Ascending aorta (tissue), 2 donors: ENCODE measurements at regions not wholly inside any gene's neighbourhood (a gene's known extent, or its start where the extent isn't known, plus 50 kb on each side); places are given as distances from the start of the nearest gene placed in this dataset.
"Not testable (repeated sequence)": the region's sequence is repeated elsewhere in the genome, so short reads cannot be mapped to it uniquely, and the experiment has no call there.

Experiments
- DNase-seq, 2 donors: peaks; one replicate each; pipeline ENCODE4 v3.0.0-alpha.2; 2019; ENCODE audit warnings: low spot score in 2 of 2
- H3K27ac ChIP-seq, 2 donors: fragments of 200-600 bp; sonication (generic); one replicate each; pipeline ENCODE4 v1.5.1; 2016 to 2017; ENCODE audit warnings: mild to moderate bottlenecking in 1 of 2
- H3K27me3 ChIP-seq: fragments of 200-600 bp; sonication (generic); one replicate; pipeline ENCODE4 v1.5.1; 2017
- H3K36me3 ChIP-seq, 2 donors: fragments of 200-600 bp; sonication (generic); one replicate each; pipeline ENCODE4 v1.5.1; 2016
- H3K4me1 ChIP-seq, 2 donors: fragments of 200-600 bp; sonication (generic); one replicate each; pipeline ENCODE4 v1.5.1; 2016 to 2017; ENCODE audit warnings: mild to moderate bottlenecking in 1 of 2
- H3K4me3 ChIP-seq, 2 donors: fragments of 200-600 bp; sonication (generic); one replicate each; pipeline ENCODE4 v1.5.1; 2016 to 2017; ENCODE audit warnings: mild to moderate bottlenecking in 1 of 2
- H3K9me3 ChIP-seq, 2 donors: fragments of 200-600 bp; sonication (generic); one replicate each; pipeline ENCODE4 v1.5.1; 2016
- intact Hi-C: fragments of 100-400 bp; cut with DNase I; formaldehyde crosslinking; loops from one replicate; pipeline ENCODE4 v1.15.1; 2023
- TF ChIP-seq, protein P1 (sequence below), 3 experiments: fragments of 200-600 bp in 2 of 3; fragments of 450-650 bp in 1 of 3; sonication (generic) in 2 of 3; IDR thresholded peaks; one replicate each; pipeline ENCODE4 v1.5.1; 2016 to 2019; ENCODE audit warnings: antibody characterized with exemption in 3 of 3, mild to moderate bottlenecking in 1 of 3, moderate library complexity in 1 of 3

DNA sequence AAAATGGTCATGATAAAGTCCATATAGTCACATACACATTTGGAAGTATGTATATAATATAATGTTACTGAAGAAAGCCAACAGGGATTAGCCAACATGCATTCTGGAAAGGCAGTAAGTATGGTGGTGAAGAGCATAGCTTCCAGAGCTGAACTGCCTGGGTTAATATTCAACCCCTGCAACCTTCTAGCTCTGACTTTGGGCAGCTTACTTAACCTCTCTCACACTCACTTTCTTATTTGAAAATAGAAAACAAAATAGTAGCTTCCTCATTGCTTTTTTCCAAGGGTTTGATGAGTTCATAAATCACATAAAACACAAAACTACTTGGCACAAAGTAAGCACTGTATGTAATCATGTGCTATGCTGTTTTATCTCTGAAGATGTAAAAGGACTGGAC is 216.4 kb downstream of the CHIC2 start:
- Histone ChIP-seq H3K36me3 (no peaks in the 10 kb centered on the region), H3K27ac (no peak overlapping the region), H3K4me1 (no peaks in the 10 kb centered on the region)

DNA sequence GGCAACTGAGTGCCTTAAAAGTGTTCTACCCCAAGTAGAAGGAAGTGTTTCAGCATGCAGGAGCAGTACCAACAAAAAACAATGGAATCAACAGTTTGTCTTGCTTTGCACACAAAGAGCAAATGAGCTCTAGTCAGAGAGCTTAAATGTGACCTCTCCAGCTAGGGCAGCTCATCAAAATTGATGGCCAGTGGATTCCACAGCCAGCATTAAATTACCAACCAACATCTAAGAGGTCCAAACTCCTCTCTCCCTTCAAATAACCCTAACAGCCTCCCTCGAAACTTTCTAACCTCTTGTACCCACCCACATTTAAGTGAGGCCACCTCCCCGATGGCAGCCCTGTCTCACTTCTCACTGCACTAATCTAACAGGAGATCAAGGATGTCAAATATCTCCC is 219.9 kb downstream of the CHIC2 start:
- H3K36me3 ChIP-seq, result no peaks in the 10 kb centered on the region
- no peaks in the 10 kb centered on the region for H3K27me3 ChIP-seq
- H3K4me3 ChIP-seq, result no peak overlapping the region
- TF ChIP-seq, protein P1, sequence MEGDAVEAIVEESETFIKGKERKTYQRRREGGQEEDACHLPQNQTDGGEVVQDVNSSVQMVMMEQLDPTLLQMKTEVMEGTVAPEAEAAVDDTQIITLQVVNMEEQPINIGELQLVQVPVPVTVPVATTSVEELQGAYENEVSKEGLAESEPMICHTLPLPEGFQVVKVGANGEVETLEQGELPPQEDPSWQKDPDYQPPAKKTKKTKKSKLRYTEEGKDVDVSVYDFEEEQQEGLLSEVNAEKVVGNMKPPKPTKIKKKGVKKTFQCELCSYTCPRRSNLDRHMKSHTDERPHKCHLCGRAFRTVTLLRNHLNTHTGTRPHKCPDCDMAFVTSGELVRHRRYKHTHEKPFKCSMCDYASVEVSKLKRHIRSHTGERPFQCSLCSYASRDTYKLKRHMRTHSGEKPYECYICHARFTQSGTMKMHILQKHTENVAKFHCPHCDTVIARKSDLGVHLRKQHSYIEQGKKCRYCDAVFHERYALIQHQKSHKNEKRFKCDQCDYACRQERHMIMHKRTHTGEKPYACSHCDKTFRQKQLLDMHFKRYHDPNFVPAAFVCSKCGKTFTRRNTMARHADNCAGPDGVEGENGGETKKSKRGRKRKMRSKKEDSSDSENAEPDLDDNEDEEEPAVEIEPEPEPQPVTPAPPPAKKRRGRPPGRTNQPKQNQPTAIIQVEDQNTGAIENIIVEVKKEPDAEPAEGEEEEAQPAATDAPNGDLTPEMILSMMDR (IDR thresholded peaks at IDR 0.05), result no peak
- DNase-seq, result no peak
- no peak overlapping the region for H3K27ac ChIP-seq
- intact Hi-C loops, result no loop called here
- H3K4me1 ChIP-seq, result no peaks in the 10 kb centered on the region
- H3K9me3 ChIP-seq, result no peaks in the 10 kb centered on the region

More for the DNA sequence above, 216.4 kb downstream of the CHIC2 start:
- H3K9me3 ChIP-seq, result no peaks in the 10 kb centered on the region
- no peak overlapping the region for H3K4me3 ChIP-seq
- intact Hi-C loops, result no loop called here
- no peak for DNase-seq
- H3K27me3 ChIP-seq, result no peaks in the 10 kb centered on the region
- TF ChIP-seq, protein P1 (IDR thresholded peaks at IDR 0.05), result no peak

DNA sequence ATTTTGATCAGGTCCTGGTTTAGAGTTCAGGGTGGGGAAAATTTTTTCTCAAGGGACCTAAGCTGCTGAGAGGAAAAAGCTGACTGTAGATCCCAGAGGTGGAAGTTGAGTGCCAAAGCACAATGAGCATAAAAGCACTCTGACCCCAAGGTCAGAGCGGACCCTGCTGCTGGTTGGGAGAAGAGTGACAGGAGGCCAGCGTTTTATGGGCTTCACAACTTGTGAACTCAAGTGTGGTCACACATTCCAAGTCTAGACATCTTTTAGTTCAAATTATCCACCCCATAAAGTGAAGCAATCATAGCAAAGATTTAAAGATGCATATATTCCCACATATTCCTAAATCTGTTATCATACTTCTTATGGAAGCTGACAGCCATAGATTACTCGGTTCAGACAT is 220.3 kb downstream of the CHIC2 start:
- no peaks in the 10 kb centered on the region for H3K36me3 ChIP-seq
- H3K27ac ChIP-seq, result no peak overlapping the region
- no peaks in the 10 kb centered on the region for H3K27me3 ChIP-seq
- TF ChIP-seq, protein P1 (IDR thresholded peaks at IDR 0.05), result no peak
- intact Hi-C loops, result no loop called here
- DNase-seq, result no peak
- no peaks in the 10 kb centered on the region for H3K4me1 ChIP-seq
- no peak overlapping the region for H3K4me3 ChIP-seq
- no peaks in the 10 kb centered on the region for H3K9me3 ChIP-seq

DNA sequence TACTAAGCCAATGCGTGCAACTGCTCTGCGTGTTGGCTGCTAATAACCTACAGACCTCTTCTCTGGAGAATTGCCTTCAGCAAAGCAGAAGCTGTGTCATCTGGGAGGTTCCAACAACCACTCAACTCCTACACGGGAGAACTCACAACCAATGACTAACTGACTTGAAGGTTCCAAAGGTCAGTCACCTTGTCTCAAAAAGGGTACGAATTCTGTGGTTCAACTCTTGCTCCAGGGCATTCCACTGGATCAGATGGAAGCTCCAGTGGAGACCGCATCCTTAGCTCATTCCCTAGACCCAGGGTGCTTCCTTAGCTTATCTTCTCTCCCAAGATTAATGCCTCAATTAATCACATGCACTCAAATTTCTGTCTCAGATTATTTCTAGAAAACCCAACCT is 222.7 kb downstream of the CHIC2 start:
- intact Hi-C loops, result no loop called here
- Histone ChIP-seq H3K27ac (no peak overlapping the region), H3K4me1 (no peaks in the 10 kb centered on the region), H3K36me3 (no peaks in the 10 kb centered on the region), H3K9me3 (peaks cover 0 to 9% of the 10 kb centered on the region in 2 donors), H3K27me3 (no peaks in the 10 kb centered on the region), H3K4me3 (no peak overlapping the region)
- no peak for DNase-seq
- TF ChIP-seq, protein P1 (IDR thresholded peaks at IDR 0.05), result no peak

DNA sequence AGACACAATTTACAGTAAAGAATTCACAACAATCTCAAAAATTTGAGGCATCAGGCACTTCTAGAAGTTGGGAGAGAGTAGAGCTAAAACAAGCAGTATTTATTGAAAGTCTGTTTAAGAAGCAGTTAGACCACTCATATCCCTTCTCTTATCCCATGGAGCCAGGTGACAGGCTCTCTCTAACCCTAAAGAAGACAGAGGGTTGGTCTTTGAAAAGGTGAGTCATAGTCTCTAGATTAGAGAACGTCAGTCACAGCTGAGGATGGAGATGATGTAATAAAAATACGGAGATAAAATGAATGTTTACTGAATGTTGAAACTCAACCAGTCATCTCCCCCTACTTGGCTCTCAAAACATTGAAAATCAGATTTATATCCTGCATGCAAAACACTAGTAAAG is 223.8 kb downstream of the CHIC2 start:
- Histone ChIP-seq H3K27ac (no peak overlapping the region), H3K27me3 (no peaks in the 10 kb centered on the region), H3K4me3 (no peak overlapping the region), H3K36me3 (no peaks in the 10 kb centered on the region), H3K4me1 (no peaks in the 10 kb centered on the region), H3K9me3 (peaks cover 0 to 9% of the 10 kb centered on the region in 2 donors)
- DNase-seq, result no peak
- TF ChIP-seq, protein P1 (IDR thresholded peaks at IDR 0.05), result no peak
- intact Hi-C loops, result no loop called here

DNA sequence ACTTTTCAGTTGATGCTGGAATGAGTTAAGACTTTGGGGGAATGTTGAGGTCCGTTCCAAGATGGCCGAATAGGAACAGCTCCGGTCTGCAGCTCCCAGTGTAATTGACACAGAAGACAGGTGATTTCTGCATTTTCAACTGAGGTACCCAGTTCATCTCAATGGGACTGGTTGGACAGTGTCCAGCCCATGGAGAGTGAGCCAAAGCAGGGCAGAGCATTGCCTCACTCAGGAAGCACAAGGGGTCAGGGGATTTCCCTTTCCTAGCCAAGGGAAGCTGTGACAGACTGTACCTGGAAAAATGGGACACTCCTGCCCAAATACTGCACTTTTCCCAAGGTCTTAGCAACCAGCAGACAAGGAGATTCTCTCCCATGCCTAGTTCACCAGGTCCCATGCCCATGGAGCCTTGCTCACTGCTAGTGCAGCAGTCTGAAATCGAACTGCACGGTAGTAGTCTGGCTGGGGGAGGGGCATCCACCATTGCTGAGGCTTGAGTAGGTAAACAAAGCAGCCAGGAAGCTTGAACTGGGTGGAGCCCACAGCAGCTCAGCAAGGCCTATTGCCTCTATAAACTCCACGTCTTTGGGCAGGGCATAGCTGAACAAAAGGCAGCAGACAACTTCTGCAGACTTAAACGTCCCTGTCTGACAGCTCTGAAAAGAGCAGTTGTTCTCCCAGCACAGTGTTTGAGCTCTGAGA is 231.0 kb downstream of the CHIC2 start:
- intact Hi-C loops, H3K4me1 ChIP-seq, H3K27me3 ChIP-seq: not testable (repeated sequence)

More for the DNA sequence above, 231.0 kb downstream of the CHIC2 start:
- H3K9me3 ChIP-seq, DNase-seq, H3K4me3 ChIP-seq, H3K36me3 ChIP-seq, H3K27ac ChIP-seq: not testable (repeated sequence)
